IPS-NIHi7 (cell line): ENCODE measurements at regions not wholly inside any gene's neighbourhood (a gene's known extent, or its start where the extent isn't known, plus 50 kb on each side); places are given as distances from the start of the nearest gene placed in this dataset.
A peak's percentile ranks its signal among the peaks of the same experiment; 100 is the strongest.
"Not testable (repeated sequence)": the region's sequence is repeated elsewhere in the genome, so short reads cannot be mapped to it uniquely, and the experiment has no call there.

Experiments used
- DNase-seq: peaks from one replicate; pipeline ENCODE4 v3.0.0; 2012; ENCODE audit warnings: mixed read lengths; ENCODE audit errors: extremely low spot score

DNA sequence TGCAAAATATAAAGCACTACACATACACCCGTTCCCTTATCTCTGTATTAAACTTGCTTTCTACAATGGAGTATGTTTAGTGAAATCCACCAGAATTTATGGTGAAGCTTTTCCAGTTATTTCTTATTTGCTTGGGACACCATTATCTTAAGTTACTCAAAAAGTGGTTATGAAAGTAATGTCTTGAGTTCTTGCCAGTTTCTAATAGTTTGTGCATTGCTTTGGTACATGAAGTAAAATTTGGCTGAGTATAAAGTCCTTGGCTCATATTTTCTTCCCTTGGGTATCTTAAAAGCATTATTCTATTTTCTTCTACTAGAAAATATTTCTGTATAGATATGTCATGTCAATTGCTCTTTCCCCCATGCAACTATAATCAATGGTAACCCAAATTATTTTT lies 85.2 kb downstream of the POLR1F start:
- DNase-seq: no peak

DNA sequence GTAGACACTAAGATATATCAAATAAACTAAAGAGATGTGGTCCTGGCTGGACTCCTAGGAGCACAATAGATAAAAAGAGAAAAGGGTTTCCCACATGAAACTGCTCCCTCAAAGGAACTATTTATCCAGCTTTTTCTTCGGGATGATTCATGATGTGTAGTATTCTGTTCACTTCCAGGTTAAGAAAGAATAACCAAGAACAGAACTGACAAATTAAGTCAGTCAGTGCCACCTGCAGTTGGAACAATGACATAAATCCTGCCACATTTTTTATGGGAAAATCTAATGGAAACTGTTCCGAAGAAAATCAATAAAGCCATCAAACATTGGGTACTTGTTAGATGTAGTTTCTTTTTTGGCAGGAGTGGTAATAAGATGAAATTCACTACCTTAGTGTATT lies 87.1 kb downstream of the POLR1F start:
- DNase-seq: no peak

DNA sequence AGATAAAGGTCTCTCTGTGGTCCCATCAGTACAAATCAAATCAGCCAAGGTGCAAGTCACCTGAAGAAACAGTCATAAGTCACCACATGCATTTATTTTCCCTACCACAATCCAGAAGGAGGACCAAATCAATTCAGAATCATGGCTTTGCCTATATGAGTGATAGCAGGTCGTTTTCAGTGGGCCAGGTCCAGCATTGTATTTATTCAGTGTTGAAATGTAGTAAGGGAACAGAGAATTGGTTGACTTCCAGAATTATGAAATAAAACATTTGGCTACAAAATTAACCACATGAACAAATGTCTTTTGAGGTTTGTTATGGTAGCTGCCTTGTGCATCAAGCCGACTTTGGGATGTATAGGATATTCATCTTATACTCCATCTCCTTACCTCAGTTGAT lies 88.4 kb downstream of the POLR1F start:
- no peak for DNase-seq

DNA sequence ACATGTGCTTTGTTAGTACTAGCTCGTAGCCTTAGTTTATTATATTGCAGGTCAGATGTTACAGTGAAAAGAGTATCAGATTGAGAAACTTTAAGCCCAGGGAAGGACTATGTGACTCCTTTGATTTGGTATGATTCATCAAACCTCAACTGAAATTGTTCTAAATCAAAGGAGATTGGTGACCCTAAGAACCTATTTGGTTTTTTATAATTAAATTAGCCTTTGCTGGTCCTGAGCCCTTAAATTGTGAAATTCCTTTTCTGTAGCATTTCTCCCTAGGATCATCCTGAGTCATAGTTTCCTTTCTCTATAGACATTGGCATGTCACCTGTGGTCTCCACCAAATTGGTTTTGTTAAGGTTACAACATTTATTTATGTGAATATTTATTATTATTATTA lies 89.7 kb downstream of the POLR1F start:
- DNase-seq: no peak

DNA sequence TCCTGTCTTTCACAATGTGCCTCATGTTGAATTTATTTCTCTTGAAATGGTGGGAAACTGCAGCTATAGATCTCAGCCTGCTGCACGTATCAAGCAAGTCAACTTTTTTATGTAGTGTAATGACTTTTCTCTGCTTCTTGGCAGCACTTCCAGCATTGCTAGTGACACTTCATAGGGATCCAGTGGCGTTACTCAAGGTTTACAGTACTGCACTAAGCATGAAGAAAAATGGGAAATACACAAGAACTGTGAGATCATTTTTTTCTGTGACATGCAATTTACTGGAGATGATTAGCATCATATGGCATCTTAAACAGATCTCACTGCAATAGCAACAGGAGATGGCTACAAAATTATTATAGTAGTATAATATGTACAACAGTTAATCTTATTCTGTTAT lies 90.9 kb downstream of the POLR1F start:
- no peak for DNase-seq

DNA sequence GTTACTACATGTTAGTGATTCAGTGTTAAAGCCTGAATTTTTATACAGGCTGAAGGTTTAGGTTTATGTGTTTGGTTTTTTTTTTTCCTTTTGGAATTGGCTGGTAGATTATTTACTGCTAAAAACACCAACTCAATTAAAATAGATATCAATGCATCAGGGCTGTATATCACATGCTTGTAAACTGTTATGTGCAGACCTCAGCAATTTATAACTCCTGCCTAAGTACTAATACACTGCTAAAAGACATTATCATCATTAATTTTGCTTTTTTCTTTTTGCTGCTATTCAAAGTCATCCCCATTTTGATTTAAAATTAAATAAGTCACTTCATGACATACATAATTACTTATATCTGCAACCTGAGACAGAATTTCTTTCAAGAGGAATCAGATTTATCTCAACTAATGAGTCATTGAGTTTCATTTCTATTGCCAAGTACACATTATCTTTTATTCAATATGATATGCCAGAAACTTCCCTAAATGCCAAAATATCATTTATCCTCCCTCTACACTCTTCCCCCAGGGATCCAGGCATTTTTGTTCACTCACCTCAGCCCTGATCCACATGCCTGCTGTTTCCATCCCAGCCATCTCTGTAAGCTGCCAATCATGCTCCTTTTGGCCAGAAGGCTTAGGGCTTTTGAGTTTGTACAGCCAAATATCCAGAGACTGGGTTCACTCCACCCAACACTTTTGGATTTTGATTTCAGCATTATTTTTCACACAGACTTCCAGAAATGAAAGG lies 98.5 kb downstream of the POLR1F start:
- DNase-seq: no peak

DNA sequence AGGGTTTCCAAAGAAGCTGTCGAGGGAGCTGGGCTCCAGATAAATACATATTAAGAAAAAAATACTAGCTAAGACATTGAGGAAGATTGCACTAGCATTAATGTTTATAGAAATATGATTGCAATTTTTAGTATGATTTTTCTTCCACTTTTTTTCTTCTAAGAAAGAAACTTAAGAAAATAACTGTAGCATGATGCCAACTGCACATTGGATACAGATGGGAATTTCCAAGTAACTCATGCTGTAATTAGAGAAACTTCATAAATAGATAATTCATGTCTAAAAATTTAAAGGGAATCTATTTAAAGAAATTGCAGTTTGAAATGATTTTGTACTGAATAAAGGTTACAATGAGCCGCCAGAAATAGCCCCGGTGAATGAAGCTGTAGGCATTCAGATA lies 119.4 kb downstream of the POLR1F start:
- DNase-seq: no peak

DNA sequence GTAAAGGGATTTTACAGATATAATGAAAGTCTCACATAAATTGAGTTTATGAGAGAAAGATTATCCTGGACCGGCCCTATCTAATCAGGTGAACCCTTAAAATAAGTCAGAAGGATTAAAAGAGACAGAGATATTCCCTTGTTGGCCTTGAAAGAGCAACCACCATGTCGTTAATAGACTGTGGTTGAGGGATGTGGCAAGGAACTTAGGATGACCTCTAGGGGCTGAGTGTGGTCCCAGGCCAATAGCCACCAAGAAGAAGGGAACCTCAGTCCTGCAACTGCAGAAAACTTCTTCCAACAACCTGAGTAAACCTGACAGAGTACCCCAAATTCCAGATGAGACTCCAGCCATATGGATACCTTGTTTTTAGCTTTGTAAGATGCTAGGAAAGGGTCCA lies 121.5 kb downstream of the POLR1F start:
- peak; percentile 24 for DNase-seq

DNA sequence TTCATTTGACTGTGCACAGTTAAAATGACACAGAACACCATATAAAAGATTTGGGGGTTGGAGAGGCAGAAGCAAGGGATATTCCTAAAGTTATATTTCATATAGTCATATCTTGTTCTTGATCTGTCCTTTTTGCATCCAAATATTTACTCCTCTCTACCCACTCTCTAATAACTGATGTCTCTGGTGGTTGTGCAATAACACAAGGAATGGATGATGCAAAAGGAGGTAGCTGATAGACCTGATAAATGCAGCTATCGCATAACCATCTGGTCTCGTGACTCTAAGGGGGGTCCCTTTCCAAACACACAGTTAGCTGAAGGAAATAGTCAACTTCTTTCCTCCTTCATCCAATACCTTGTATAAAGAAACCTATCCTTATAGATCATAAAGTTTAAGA lies 123.1 kb downstream of the POLR1F start:
- no peak for DNase-seq

DNA sequence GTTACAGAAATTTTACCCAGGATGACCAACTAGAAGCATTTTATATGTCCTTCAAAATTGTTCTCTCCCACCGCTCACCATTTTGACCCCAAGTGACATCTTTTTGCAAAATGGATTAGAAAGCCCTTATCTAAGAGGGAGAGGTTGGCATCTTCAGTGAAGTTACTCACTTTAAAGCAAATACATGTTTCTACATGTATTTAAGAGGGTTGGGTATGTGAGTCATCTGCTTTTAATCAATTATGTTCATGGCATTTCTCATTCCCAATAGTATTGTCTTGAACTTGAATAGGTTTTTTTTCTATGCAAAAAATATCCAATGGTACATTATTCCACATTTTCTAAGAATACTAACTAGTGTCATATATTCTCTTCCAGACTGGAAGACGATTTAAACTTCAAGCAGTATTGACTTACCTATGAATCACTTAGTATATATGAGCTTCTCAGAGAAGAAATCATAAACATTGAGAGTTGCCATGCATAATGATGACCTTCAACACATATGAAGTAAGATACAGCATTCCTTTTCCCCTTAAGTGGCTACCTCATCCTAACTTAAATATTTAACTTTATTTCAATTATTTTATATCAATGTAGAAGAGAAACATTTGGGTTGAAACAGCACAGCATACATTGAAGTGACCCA lies 132.8 kb downstream of the POLR1F start:
- no peak for DNase-seq

DNA sequence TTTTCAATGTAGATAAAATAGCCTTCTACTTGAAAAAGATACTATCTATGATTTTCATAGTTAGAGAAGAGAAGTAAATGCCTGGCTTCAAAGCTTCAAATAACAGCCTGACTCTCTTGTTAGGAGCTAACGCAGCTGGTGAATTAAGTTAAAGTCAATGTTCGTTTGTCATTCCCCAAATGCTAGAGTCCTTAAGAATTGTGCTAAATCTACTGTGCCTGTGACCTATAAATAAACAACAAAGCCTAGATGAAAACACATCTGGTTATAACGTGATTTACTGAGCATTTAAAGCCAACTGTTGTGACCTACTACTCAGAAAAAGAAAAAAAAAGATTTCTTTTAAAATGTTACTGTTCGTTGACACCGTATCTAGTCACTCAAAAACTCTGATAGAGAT lies 134.7 kb downstream of the POLR1F start:
- DNase-seq: no peak

DNA sequence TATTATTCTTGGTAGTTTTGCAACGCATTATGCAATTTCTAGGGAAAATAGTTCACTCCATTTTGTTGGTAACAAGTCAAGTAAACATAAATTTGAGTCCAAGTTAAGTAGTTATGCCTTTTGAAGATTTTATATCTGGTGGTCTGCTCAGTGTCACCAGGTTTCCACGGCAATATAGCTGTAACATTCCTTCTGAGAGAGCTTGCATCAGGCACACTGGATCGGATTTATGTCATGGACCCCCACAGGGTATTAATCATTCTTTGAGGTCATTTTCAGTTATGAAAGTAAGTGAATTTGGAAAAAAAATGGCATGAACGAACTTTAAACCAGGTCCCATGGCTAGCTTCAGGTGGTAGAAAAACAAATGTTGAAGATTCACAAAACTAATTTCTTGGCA lies 136.3 kb downstream of the POLR1F start:
- DNase-seq: no peak

DNA sequence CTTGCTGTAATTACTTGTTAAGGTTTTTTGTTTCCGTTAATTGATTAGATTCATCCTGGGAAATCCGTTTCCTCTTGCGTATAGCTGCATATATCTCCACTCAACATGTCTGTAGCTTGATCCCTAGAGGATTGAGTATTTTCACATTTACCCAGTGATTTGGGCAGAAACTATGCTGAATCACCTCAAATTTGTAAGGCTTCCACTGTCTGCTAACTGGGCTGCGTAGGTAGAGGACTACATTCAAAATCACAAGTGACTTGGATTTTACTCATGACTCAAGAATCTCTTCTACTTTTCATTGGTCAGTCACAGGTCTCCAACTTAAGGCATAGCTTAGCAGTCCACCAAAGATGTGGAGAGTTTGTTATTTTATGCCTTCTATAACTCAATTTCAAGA lies 141.8 kb downstream of the POLR1F start:
- no peak for DNase-seq

DNA sequence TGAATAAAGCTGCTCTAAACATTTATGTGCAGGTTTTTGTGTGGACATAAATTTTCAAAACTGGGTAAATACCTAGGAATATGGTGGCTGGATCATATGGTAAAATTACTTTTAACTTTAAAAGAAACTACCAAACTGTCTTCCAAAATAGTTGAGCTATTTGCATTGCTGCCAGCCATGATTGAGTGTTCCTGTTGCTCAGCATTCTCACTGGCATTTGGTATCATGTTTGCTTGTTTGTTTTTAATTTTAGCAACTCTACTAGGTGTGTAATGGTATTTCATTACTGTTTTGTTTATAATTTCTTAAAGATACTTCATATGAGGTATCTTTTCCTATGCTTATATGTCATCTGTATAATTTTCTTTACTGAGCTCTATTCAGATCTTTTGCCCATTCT lies 143.2 kb downstream of the POLR1F start:
- no peak for DNase-seq

DNA sequence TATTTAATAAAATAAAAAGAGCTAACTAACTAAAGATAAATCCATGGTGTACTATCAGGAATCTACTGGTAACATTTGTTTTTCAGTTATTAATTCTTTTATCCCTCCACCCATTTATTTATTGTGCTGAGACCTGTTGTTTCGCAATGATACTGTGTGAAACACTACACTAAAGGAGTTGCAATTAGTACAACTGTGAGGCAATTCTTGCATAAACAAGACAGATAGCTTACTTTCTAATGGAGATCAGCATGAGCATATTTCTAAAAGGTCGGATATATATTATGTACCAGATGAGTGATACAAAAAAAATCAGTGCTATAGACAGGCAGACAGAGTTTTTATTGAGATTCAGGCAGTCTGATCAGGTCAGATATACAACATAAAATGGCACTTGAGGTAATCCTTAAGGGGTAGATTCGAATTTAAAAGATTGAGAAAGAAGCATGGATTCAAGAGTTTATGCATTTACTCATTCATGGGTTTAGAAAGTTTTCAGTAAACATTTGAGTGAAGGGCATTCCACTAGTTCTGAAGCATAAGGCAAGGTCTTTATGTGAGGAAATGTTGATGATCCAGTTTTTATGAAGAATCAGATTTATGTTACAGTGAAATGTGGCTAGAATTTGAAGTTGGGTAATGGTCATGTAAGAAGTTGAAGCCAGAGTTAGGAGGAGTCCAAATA lies 147.6 kb downstream of the POLR1F start:
- DNase-seq: no peak

DNA sequence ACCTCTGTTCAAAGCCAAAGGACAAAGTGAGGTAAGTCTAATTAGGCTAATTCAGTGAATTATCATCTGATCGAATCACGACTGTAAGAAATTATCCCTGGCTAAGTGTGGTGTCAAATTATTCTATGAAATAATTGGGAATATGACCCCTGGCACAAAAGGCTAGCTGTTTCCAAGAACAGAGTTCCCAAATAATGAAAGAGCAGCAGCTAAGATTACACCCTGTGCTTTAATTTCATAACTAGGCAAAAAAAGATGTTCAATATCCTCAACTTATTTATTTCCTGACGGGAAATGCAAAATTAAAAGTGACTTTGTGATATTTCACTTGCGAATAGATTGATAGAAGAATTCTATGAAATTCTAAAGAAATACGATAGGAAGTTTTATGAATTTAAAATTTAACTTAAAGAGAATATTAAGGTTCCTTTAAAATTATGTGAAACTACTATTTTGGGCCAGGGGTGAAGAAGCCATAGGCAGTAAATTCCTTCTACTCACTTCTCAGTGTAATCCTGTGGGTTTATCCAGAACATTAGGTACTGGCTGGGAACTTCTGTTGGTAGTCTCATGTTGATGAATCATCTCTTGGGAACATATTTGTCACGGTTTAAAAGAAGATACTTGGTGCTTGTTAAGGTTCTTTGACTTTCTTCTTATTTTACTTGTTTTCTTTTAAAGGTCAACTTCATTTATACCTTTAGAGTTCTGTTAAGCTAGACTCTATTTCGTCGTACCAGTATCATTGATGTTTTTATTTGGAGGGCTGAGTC lies 148.5 kb downstream of the POLR1F start:
- no peak for DNase-seq

DNA sequence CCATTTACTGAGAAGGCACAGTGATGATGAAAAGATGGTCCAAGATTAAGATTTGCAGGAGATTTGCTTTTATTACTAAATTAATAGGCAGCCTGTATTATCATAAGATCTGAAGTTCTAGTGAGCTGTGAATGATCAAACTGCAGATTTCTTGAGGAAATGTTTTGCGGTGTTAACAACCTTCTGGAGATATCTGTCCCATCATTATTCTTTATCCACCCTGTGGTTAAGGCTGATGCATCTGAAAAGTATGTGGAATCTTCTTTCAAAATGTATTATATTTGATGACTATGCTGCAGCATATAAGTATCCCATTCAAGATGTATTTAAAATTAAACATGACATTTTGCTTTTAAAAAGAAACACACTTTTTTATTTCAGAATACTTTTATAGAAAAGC lies 150.3 kb downstream of the POLR1F start:
- DNase-seq: no peak

DNA sequence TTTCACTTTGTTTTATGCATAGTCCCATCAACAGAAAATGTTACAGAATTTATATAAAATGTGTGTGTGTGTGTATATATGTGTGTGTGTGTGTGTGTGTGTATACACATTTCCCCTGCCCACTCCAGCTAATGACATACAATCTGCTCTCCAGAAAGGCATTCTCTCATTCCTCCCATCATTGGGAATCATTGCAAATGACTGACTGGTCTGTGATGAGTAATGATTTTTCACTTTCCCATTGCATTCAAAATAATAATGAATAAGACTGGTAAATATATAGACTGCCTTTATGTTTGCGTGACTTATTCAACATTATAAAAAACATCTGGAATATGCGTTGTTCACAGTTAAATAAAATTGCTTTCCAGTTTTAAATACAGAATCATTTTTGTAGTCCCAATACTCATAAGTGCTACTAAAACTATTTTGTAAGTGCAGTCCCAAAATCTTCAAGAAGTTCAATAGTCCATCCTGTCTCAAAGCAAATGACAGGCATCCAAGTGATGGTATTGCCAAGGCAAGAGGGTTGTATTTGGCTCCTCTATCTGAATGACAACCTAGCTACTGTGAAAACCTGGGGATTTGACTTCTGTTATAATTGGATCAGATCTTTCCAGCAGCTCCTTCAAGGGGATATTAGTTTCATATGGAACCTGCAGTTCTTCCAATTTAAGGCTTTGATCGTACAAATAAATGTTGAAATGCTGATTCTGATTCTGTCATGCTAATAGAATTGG lies 150.9 kb downstream of the POLR1F start:
- DNase-seq: no peak

DNA sequence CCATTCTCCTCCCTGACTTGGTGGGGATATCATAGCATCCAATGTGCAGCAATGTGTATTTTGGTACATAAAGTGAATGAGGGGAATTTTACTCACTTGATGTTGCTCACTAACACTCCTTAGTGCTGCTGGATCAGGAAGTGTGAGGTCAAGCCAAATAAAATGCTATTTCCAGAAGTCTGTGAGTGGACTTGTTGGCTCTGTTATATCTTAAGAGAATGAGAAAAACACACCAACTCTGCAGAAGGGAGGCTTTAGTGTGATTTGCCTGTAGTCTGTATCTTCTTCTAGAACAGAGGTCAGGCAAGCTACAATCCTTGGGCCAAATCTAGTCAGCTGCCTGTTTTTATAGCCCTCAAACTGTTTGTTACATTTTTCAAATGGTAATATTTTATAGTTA lies 154.3 kb downstream of the POLR1F start:
- no peak for DNase-seq

DNA sequence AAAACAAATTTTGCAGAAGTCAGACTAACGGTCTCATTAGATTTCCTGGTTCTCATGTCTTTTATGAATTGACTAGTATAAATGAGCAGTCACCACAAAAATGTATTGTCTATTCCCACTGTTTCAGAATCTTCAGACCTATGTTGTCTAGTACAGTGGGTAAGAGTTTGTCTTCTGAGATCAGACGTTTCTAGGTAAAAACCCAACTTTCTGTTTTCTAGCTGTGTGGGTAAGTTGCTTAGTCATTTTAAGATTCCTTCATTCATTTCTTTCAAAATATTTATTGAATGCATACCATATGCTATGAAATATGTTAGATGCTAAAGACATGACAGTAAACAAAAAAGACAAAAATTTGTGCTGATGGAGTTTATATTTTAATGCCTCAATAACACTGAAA lies 156.3 kb downstream of the POLR1F start:
- DNase-seq: no peak

DNA sequence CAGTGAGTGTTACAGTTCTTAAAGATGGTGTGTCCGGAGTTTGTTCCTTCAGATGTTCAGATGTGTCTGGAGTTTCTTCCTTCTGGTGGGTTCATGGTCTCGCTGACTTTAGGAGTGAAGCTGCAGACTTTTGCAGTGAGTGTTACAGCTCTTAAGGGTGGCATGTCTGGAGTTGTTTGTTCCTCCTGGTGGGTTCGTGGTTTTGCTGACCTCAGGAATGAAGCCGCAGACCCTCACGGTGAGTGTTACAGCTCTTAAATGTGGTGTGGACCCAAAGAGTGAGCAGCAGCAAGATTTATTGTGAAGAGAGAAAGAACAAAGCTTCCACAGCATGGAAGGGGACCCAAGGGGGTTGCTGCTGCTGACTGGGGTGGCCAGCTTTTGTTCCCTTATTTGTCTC lies 159.6 kb downstream of the POLR1F start:
- DNase-seq: not testable (repeated sequence)

DNA sequence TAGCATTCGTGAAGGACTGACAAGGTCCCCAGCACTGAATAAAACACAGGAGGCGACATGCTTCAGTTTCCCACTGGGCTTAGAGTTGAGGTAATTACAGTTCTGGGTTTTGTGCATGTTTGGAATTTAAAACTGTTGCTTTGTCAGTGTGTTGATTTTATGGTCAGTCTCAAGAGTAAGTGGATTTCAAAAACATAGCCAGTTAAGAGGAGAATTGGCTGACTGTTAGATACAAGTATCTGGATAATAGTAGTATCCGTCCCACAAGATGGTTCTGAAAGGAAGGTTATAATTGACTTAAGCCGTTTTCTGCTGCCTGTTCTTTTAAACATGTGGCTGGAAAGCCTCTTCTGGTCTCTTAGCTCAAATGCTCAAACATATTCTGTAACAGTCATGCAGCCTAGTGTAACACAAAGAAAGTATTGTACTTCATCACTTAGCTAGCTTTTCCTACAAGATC lies 170.9 kb downstream of the POLR1F start:
- no peak for DNase-seq
